HG03097 (cell line): ENCODE measurements at regions not wholly inside any gene's neighbourhood (a gene's known extent, or its start where the extent isn't known, plus 50 kb on each side); places are given as distances from the start of the nearest gene placed in this dataset.

Experiments
- ATAC-seq: cut with Tn5 transposase; IDR thresholded peaks from one replicate; pipeline ENCODE4 v1.9.1; 2021; ENCODE audit not compliant: unreplicated experiment, low FRiP score

DNA sequence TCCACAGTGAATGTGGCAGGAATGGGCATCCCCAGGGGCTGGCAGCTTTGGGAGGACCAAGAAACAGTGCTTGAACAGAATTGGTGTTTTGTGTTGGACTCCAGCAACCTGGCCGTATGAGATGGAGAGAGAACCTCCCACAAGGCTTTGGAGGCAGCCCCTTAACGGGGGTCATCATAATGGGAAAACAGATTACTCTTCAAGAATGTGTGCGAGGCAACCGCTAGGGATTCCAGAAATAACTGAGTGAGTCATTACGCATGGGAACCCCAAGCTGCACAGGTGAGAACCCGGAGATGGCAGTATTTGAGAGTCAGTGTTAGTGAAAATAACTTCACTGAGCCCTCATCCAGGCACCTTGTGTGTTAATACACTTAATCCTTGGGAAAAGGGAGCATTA is 567.8 kb upstream of the TBX3 start:
- no peak for ATAC-seq

- ATAC-seq, result no peak
These were observed 565.8 kb upstream of the TBX3 start for GRCh38 chr12:115249671-115250278.

DNA sequence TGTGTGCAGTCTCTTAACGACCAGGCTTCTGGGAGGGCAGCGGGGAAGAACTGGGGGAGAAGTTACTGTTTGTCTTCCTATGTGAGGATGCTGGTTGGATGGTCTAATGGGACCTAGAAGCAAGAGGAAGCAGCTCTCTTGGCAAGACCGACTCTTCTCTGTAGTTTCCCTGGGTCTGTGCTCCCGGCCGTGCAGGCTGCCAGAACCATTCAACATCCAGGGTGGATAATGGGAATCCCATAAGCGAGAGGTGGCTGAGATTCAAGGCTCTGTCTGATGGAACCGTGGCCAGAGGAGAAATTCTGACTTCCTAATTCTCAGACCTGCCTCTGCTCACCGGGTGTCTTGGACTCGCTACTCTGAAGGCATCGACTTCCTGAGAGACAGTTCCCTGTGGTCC is 561.0 kb upstream of the TBX3 start:
- no peak for ATAC-seq

DNA sequence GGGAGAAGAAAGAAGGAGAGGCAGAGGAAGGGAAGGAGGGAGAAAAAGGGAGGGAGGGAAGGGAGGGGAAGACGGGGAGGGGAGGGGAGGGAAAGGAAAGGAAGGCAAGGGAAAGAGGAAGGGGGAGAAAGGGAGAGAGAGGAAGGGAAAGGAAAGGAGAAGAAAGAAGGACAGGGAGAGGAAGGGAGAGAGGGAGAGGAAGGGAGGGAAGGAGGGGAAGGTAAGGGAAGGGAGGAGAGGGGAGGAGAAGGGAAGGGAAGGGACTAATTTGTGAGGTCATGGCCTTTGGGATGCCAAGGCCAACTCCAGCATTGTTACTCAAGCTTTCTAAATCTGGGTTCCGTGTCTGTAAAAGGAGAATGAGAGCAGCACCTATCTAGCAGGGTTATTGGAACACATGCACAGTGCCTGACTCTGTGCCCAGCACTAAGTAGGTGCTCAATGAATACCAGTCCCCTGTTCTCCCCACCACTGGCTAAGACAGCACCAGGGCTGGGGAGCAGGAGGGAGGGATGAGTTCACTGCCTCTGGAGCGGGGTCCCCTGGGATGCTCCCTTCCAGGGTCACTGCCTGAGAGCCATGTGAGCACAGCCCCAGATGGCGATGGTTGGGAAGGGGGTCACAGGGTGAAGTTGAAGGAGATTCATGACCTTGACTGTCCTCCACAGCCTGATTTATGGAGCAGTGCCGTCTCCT is 560.1 kb upstream of the TBX3 start:
- no peak for ATAC-seq

DNA sequence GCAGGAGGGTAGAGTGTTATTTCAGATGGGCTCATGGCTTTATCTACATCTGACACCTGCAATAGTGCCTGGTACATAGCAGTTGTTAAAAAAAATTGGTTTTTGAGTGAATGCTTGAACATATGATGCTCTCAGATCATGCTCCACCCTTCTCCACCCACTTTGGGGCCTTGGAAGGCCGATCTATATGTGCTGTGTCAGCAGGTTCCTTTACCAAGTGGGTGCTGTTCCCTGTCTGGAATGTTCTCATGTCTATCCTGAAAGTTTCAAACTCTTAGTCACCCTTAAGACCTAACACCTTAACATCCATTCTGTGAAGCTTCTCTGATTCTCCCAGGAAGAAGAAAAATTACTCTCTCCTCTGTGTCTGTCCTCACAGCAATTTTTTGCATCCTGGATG is 556.3 kb upstream of the TBX3 start:
- no peak for ATAC-seq

DNA sequence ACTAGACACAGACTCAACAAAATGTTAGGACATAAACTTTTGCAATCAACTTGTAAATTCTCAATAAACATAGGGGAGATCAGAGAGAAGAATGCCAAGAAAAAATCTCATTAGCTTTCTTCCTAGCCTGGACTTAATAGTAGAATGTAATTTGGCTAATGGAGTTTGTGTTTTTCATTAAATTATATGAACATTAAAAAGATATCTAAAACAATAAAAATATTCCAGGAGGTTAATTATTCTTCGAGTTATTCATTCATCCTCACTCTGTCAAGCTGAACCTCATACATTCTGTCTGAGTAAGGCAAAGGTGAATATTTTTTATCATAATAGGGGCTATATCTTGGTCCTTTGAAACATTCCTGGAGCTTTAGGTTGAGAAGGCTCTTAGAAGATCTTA is 551.9 kb upstream of the TBX3 start:
- no peak for ATAC-seq

GRCh38 chr12:115233891-115234543 is 550.0 kb upstream of the TBX3 start:
- no peak for ATAC-seq

DNA sequence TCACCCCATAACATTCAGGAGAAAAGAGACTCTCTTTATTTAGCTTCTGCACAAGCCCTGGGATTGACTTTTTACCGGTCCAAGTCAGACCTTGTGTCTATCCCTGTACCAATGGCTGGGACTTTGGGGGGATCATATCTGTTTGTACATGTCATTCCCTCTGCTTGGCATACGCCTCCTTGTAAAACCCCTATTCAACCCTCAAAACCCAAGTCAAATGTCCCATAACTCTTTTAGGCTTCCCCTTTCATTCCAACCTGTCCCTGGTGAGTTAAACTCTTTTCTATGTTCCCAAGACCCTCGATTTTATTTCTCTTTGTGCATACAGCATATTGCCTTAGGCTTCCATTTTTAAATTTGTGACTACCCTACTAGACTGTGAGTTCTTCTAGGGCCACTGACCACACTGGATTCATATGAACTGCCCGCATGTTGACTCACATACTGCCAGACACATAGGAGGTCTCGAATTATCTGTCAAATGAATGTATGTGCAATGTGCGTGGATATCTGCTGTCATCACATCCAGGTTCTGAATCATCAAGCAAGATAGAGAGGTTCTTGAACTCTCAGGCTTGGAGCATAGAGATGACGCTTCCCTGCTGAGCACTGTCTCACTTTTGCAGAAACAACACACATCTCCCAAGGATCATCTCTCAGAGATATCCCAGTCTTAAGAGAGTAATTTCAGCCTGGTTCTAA is 548.6 kb upstream of the TBX3 start:
- no peak for ATAC-seq

- no peak for ATAC-seq
These were observed 546.6 kb upstream of the TBX3 start for GRCh38 chr12:115230606-115231005.

GRCh38 chr12:115229517-115229916 is 545.5 kb upstream of the TBX3 start:
- no peak for ATAC-seq

GRCh38 chr12:115228434-115228833 is 544.5 kb upstream of the TBX3 start:
- ATAC-seq, result no peak

GRCh38 chr12:115227137-115227615 is 543.2 kb upstream of the TBX3 start:
- no peak for ATAC-seq

DNA sequence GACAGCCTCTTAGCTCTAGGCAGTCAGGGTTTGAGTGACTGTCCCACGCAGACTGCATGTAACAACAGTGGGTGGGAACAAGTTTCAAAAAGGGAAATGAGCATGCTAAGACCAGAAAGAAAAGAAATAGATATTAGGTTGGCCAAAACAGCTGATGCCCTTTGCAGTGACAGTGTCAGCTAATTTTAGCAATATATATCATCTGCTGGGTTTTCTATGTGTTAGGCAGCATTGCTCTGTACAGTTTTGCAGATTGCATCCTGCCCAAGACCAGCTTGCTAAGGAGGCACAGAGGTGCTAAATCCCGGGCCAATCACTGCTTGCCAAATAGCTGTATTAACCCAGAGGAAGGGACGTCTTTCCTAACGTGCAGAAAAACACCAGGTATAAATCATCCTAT is 541.9 kb upstream of the TBX3 start:
- no peak for ATAC-seq

- ATAC-seq, result no peak
These were observed 540.0 kb upstream of the TBX3 start for GRCh38 chr12:115223991-115224390.

DNA sequence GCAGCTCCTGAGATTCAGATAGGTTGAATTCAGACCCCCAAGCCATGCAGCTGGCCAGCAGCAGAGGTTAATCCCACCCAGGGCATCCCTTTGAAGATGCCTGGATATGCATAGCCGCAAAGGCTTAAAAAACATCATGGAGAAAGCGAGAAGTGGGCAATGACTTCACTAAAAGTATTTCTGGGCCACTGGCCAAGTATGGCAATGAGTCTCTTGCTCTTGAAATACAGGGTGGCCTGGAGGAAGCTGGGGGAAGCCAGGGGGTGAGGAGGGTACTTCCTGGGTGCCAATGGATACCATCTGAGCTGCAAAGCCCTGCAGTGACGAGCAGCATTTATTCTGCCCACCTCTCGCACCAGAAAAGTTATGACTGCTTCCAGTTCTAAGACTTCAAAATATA is 539.3 kb upstream of the TBX3 start:
- ATAC-seq, result no peak

GRCh38 chr12:115222220-115222619 is 538.2 kb upstream of the TBX3 start:
- ATAC-seq, result no peak

GRCh38 chr12:115216301-115216700 is 532.3 kb upstream of the TBX3 start:
- no peak for ATAC-seq

DNA sequence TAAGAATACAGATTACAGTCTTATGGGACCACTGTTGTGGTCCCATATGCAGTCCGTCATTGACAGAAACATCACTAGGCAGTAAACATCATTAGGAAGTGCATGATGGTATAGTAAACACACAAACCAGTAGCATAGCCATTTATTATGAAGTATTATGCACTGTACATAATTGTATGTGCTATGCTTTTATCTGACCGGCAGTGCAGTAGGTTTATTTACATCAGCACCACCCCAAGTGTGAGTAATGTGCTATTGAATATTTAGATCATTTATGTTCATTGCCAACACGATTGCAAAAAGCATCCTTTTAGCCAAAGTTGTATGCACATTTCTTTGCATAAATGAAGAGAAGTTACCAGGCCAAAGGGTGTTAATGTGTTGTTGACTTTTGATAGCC is 531.6 kb upstream of the TBX3 start:
- no peak for ATAC-seq

DNA sequence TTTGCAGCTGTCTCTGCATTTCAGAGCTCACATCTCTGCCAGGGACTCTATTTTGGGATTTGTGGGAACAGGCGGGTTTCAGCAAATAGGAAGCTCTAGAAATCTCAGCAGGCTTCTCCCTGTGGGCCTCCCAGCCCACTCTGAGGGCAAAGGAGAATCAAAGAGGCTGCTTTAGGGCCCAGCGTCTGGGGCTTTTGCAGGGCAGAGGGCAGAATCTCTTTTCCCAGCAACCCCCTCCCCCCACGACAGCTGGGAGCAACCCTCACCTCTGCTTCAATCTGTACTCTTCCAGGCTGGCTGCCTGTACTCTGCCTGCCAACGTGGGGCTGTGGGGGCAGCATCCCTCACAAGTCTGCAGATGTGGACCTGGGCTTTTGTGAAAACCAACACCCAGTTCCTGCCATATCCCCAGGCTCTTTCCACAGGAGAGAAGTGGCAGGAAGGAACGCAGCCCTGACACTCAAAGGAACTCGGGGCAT is 529.6 kb upstream of the TBX3 start:
- ATAC-seq, result no peak

DNA sequence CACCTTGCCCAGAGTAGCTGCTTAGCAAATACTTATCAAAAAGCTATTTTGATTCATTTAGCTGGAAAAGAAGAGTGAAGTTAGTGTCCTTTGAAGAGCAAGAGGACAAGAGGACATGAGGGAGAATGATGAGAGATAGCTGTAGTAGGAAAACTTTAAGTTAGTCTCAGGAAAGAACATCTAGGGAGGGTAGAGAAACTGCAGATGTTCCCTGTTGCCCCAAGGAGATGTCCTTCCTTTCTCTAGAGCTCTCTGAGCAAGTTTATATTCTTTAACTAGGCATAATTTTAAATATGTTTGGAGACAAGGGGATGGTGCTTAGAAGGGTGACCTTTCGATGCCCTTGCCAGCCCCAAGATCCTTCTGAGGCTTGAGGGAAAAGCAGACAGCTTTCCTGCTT is 529.1 kb upstream of the TBX3 start:
- no peak for ATAC-seq

- ATAC-seq, result no peak
These were observed 528.4 kb upstream of the TBX3 start for GRCh38 chr12:115212356-115212755.
